ENCODE measurements at regions not wholly inside any gene's neighbourhood (a gene's known extent, or its start where the extent isn't known, plus 50 kb on each side); places are given as distances from the start of the nearest gene placed in this dataset.

GRCh38 chr3:86654806-86655460, 336.0 kb downstream of the VGLL3 start:
- Histone ChIP-seq H3K27ac (ENCODE audit: low read length) (no peak overlapping the region), H3K36me3 (ENCODE audit: control insufficient read depth, insufficient read depth, low read length) (no peaks in the 10 kb centered on the region), H3K4me3 (ENCODE audit: low read depth in 2 of 2, low read length in 2 of 2) (no peak overlapping the region), H3K4me1 (ENCODE audit: control insufficient read depth, insufficient read depth, low read length) (no peaks in the 10 kb centered on the region), H3K27me3 (ENCODE audit: control insufficient read depth, insufficient read depth, low read length) (no peaks in the 10 kb centered on the region), H3K9me3 (ENCODE audit: control insufficient read depth, insufficient read depth, low read depth, low read length) (no peaks in the 10 kb centered on the region)
- no TSS peak for BruUV-seq (replicated peaks)
- ChIA-PET POLR2A (no interaction called here), CTCF (no interaction called here)
- no peak for TF ChIP-seq SIN3A (IDR thresholded peaks at IDR 0.05; ENCODE audit: borderline replicate concordance, insufficient read depth, low read depth, low read length)
- no peak for TF ChIP-seq REST (IDR thresholded peaks at IDR 0.05; ENCODE audit: insufficient read depth in 1 of 2, low read depth in 2 of 2, low read length in 1 of 2)
- no peak for TF ChIP-seq POLR2AphosphoS5 (IDR thresholded peaks at IDR 0.05; ENCODE audit: low read depth, low read length)
- TF ChIP-seq CTCF (IDR thresholded peaks at IDR 0.05) = no peak
- TF ChIP-seq TCF7L2 (IDR thresholded peaks at IDR 0.05; ENCODE audit: low read depth, low read length) = no peak
- intact Hi-C loops (cut with micrococcal nuclease; ENCODE audit: unreplicated experiment) = no loop called here
- in situ Hi-C loops (cut with HindIII; ENCODE audit: low pct_unique_long_range_greater_than_20kb, low sequenced_read_pairs) = no loop called here
- DNase-seq (ENCODE audit: low read depth, low spot score) (no peak), ATAC-seq (no peak)

- Histone ChIP-seq H3K4me1 (ENCODE audit: control insufficient read depth, insufficient read depth, low read length) (no peaks in the 10 kb centered on the region), H3K4me3 (ENCODE audit: low read depth in 2 of 2, low read length in 2 of 2) (no peak overlapping the region), H3K27me3 (ENCODE audit: control insufficient read depth, insufficient read depth, low read length) (no peaks in the 10 kb centered on the region), H3K36me3 (ENCODE audit: control insufficient read depth, insufficient read depth, low read length) (no peaks in the 10 kb centered on the region), H3K27ac (ENCODE audit: low read length) (no peak overlapping the region), H3K9me3 (ENCODE audit: control insufficient read depth, insufficient read depth, low read depth, low read length) (no peaks in the 10 kb centered on the region)
- TF ChIP-seq REST (IDR thresholded peaks at IDR 0.05; ENCODE audit: insufficient read depth in 1 of 2, low read depth in 2 of 2, low read length in 1 of 2) = no peak
- POLR2A ChIA-PET = no interaction called here
- ATAC-seq (no peak), DNase-seq (ENCODE audit: low read depth, low spot score) (no peak)
- in situ Hi-C loops (cut with HindIII; ENCODE audit: low pct_unique_long_range_greater_than_20kb, low sequenced_read_pairs) (no loop called here), intact Hi-C loops (cut with micrococcal nuclease; ENCODE audit: unreplicated experiment) (no loop called here)
- no TSS peak for BruUV-seq (replicated peaks)
- CTCF ChIA-PET = no interaction called here
Measured at GRCh38 chr3:86653661-86654205, 337.2 kb downstream of the VGLL3 start.

All from Panc1 (cell line).